ENCODE measurements at regions not wholly inside any gene's neighbourhood (a gene's known extent, or its start where the extent isn't known, plus 50 kb on each side); places are given as distances from the start of the nearest gene placed in this dataset.
"Not testable (repeated sequence)": the region's sequence is repeated elsewhere in the genome, so short reads cannot be mapped to it uniquely, and the experiment has no call there.

GRCh38 chr4:165814256-165815020 lies 58.6 kb upstream of the TLL1 start (continued):
- TF ChIP-seq CTCF (IDR thresholded peaks at IDR 0.05 in 2 of 3, conservative IDR thresholded peaks at IDR 0.05 in 1 of 3; ENCODE audit: borderline replicate concordance in 1 of 3, insufficient read depth in 1 of 3, low read depth in 2 of 3, low read length in 2 of 3) (no peak), ELF1 (IDR thresholded peaks at IDR 0.05; ENCODE audit: borderline replicate concordance, low read depth) (no peak), MAX (IDR thresholded peaks at IDR 0.05) (no peak), POLR2AphosphoS5 (IDR thresholded peaks at IDR 0.05; ENCODE audit: low read depth, low read length) (no peak), CBX3 (IDR thresholded peaks at IDR 0.05; ENCODE audit: low read depth) (no peak), RAD21 (IDR thresholded peaks at IDR 0.05; ENCODE audit: low read depth) (no peak), SRF (IDR thresholded peaks at IDR 0.05; ENCODE audit: low read depth) (no peak), ATF3 (IDR thresholded peaks at IDR 0.05) (no peak), EGR1 (IDR thresholded peaks at IDR 0.05; ENCODE audit: low read depth) (no peak), JUND (IDR thresholded peaks at IDR 0.05) (no peak), EZH2 (IDR thresholded peaks at IDR 0.05) (no peak)

GRCh38 chr4:165819126-165819525 lies 53.9 kb upstream of the TLL1 start:
- H3K36me3 ChIP-seq (ENCODE audit: control insufficient read depth in 1 of 2, insufficient read depth in 2 of 2, low read length in 2 of 2); H3K9me3 ChIP-seq (ENCODE audit: control insufficient read depth in 1 of 2, insufficient read depth in 1 of 2, low read depth in 1 of 2, low read length in 2 of 2); RAD21 ChIA-PET (ENCODE audit: low non-redundant PET in 1 of 2, low total read pairs in 2 of 2, uncharacterized antibody in 2 of 2, unreplicated experiment in 2 of 2); ATAC-seq; H3K4me3 ChIP-seq (replicated peaks in 1 of 2; ENCODE audit: low read depth in 1 of 2, low read length in 2 of 2); CTCF ChIA-PET; H3K9me2 ChIP-seq (ENCODE audit: insufficient read depth); H2AFZ ChIP-seq (ENCODE audit: low read depth, low read length, poor library complexity, severe bottlenecking); BruUV-seq (replicated peaks); H3K4me2 ChIP-seq (ENCODE audit: low read length); H3K27me3 ChIP-seq (ENCODE audit: insufficient read depth, low read length); H3K27ac ChIP-seq (ENCODE audit: low read depth, low read length); H3K4me1 ChIP-seq (ENCODE audit: control insufficient read depth in 1 of 2, insufficient read depth in 2 of 2, low read length in 2 of 2); H4K20me1 ChIP-seq (ENCODE audit: insufficient read depth); DNase-seq (ENCODE audit: low read depth, low spot score); intact Hi-C loops (cut with micrococcal nuclease); H3K9ac ChIP-seq (ENCODE audit: low read length); POLR2A ChIA-PET; H3K79me2 ChIP-seq (ENCODE audit: insufficient read depth, low read length): not testable (repeated sequence)
